RPMI8226 (cell line): ENCODE measurements at regions not wholly inside any gene's neighbourhood (a gene's known extent, or its start where the extent isn't known, plus 50 kb on each side); places are given as distances from the start of the nearest gene placed in this dataset.

Experiments used
- DNase-seq: peaks from one replicate; pipeline ENCODE4 v3.0.0-alpha.2; 2015

DNA sequence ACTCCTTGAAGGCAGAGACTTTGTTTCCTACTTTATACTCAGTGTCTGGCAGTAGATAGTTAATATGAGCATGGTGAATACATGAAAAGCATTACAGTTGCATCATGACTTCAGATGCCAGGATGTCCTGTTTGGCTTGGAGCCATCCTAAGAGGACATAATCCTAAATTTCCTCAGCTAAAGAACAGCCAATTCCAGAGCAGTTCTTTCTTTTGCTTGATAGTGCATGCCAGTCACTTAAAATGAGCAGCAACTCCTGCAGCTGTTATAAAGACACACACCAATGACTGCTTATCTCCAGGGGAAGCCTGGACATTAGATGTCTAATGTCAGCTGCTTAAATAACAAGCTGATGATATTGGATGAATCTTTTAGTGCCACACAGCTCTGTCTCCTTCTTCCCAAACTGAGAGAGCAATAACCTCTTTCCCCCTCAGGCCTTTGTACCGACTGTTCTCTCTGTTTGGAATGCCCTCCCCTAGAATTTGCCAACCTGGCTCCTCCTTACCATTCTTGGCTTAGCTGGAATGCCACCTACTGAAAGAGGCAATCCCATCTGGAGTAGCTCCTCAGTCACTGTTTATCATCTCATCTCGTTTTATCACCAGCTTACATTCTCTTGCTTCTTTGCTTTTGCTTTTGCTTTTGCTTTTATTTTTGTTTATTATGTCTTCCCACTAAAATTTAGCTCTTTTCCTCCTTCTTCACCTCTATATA is 100.8 kb upstream of the USP38 start:
- DNase-seq, result no peak

DNA sequence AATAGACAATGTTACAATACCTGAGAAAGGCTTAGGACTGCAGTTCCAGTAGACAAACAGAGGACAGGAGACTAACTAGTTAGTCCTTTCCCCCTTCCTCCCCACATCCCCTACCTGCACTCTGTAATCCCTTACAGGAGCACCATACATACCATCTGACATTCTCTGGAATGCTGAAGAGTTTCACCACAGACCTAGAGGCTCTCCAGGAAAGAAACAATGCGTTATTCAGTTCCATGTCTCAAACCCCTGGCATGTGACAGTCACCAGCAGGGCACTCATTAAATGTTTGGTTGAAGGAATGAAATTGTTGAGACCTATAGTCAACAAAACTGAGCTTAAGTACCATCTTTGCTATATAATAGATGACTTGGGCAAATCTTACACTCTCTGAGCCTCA is 100.2 kb upstream of the USP38 start:
- no peak for DNase-seq

DNA sequence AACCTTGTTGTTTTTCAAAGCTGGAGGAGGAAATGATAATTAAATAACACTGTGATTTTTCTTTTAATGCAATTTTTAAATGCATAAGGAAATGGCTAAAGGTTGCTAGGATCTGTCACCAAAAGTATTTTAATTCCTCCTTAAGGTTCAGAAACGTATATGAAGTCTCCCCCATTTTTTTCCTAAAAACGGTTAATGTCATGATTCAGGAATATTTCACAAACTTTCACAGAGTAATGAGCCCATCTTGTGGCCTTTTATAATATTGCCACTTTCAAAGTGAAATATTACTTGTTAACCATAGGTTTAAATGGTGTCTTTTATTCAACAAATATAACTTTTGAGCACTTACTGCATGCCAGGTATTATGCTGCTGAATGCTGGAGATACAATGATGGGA is 99.5 kb upstream of the USP38 start:
- DNase-seq, result no peak

DNA sequence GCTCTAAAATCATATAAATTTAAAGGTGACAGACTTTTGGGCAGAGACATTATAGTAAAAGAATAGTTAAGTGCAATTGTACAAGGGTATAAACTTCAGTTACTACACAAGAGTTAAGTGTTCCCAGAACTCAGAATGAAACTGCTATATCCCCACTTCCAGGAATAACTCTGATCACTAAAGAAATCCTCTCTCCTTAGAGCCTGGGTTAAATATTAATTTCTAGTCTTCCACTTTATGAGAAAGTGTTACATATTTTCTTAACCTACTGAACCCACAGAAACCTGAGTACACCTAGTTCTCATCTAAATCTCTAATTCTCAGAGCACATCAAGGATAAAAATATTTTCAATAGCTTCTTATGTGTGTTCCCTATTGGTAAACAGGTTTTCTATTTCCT is 99.1 kb upstream of the USP38 start:
- DNase-seq, result no peak

DNA sequence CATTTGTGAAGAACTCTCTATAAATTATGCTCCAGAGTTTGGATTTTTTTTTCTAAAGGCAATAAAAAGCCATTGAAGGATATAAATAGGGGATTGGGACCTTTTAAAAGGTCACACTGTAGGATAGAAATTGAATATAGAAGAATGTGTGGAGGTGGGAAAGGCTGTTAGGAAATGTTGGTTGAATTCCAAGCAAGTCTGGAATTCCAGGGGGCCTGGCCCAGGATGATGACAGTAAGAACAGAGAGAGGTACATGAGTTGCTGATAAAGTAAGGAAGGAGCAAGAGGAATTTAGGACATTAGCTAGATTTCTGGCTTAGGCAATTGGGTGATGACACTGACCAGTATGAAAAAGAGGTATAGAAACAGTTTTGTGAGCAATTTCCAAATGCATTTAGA is 95.4 kb upstream of the USP38 start:
- DNase-seq, result no peak

DNA sequence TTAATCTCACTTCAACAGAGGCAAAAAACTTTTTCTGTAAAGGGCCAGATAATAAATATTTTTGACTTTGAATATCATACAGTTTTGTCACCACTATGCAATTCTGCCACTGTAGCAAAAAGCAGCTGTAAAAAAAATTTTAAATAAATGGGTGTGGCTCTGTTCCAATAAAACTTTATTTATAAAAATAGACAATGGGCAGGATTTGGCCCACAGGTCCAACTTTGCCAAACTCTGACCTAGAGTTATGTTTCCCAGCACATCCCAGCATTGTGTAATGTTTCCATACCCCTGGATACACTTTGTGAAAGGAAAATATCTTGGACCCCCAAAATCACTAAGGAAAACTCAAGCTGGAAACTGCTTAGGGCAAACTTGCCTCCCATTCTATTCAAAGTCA is 94.9 kb upstream of the USP38 start:
- DNase-seq, result no peak

DNA sequence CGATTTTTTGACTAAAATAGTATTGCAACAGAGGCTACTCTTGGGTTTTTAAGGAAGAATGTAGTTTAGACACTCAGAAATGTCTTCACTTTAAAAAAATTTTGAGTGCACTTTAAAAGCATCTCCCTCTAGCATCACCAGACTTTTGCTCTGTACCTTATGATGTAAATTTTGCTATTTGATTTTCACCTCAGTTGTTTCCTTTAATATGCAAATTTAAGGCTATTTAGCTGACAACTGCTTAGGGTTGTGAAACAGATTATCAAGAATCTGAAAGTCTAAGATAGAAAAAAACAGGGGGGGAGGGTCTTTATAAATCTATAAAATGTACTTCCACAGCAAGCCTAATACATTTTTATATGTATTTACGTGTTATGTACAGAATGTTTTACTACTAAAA is 92.9 kb upstream of the USP38 start:
- no peak for DNase-seq

DNA sequence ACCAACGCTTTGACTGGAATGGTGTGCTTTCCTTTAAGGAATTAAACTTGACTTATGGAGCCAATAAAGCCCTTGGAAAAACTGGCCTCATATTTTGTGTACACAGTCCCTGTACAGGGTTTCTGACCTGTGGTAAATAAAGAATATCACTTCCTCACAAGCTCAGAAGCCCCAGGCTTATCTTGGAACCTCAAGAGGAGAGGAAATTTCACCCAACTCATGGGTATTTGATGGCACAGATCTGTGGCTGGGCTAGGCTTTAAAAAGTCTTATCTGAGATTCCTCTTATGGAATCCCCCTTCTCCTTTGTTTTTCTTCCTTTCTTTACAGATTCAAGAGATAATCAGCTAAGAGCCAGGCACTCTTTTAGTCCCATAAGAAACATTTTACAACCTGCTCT is 89.3 kb upstream of the USP38 start:
- no peak for DNase-seq

DNA sequence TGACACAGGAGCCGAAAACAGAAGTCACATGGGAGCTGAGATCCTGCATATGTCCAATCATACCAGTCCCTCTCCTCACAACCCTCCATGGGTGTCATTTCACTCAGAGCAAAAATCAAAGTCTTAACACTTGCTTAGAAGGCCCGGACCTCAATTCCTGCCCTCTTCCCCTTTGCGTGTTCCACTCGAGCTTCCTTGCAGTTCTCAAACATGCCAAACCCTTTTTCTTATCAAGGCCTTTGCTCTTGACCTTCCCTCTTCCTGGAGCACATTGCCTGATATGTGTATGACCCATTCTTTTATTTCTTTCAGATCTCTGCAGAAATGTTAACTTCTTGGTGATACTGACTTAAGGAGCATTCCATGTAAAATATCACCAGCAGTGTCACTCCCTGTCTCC is 87.0 kb upstream of the USP38 start:
- DNase-seq, result no peak

DNA sequence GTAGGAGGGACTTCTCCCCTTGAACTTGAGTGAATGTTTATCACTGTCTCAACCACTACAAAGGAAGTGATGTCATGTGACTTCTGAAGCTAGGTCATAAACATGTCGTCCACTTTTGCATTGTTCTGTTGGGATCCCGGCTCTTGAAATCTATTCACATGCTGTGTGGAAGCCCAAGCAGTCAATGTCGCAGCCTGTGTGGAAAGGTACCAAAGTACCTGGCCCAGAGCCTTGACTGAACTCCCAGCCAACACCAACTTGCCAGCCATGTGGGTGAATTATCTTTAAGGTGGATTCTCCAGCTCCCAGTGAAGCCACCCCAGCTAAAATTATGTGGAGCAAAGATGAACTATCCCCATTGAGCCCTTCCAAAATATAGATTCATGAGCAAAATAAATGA is 85.0 kb upstream of the USP38 start:
- DNase-seq, result no peak

DNA sequence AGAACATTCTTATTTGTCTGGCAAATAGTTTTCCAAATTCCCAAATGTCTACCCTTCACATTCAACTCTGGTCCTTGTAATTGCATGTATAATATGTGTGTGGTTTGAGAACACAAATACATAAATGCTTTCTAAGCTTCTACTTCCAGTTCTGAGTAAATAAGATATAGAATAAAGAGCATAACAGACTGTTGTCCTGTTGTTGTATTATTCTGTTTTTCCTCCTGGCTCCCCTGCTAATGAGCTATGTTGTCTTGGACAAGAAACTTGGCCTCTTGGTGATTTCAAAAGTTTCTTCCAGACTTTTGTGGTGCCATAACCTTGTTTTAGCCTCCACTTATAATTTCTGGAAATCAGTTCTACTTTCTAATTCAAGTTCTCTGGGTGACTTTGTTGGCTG is 75.3 kb upstream of the USP38 start:
- no peak for DNase-seq

DNA sequence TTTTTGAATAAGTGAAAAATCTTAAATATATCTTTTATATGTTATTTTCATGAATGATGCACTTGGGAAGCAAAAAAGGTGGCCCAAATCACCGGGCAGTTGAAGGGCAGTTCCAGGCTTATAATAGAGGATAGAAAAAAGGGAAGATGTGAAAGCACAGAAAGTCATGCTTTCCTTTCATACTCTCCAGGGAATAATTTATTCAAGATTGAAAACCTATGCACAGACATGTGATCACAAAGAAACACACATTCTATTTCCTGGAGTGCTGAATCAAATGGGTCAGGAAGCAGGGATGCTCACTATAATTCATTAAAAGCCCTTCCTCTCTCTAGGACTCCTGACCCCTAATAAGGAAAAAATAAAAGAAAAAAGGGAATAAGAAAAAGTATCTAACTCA is 66.1 kb upstream of the USP38 start:
- DNase-seq, result no peak

DNA sequence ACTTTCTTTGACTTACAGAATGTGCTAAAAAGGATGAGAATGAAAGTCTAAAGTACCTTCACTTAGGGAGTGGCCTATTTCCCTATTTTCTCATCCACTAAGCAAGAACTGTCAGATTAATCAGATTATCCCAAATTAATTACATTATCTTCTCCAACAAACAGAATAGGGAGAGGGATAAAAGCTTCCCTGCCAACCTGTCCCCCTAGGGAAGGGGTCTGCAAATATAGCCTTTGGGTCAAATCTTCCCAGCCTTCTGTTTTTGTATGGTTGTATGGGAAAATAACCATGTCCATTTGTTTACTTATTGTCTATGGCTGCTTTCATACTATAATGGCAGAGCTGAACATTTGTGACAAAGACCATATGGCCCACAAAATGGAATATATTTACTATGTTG is 57.1 kb upstream of the USP38 start:
- no peak for DNase-seq

DNA sequence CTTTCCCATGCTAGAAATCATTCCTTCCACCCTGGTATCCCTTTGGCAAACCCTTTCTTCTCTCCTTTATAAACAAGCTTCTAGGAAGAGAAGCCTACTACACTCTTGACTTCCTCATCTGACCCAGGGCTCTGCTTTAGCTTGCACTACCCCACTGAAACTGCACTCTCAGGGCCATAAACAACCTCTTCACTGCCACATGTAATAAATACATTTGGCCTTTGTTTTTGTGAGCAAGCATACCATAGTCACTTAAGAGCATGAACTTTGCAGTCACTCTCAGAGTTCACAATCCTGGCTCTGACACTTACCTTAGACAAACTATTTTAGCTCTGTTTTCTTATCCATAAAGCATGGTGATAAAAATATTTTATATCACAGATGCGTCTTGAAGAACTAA is 50.7 kb upstream of the USP38 start:
- DNase-seq, result no peak
